Lower leg skin (tissue), 4 donors: ENCODE measurements at regions not wholly inside any gene's neighbourhood (a gene's known extent, or its start where the extent isn't known, plus 50 kb on each side); places are given as distances from the start of the nearest gene placed in this dataset.

Experiments
- DNase-seq, 2 donors: peaks; one replicate each; pipeline ENCODE4 v3.0.0-alpha.2; 2019; ENCODE audit warnings: low spot score in 2 of 2
- H3K4me3 ChIP-seq: fragments of 200-600 bp; sonication (generic); 2 replicates; pipeline ENCODE4 v1.5.1; 2017; ENCODE audit warnings: mild to moderate bottlenecking, low read depth; ENCODE audit not compliant: poor library complexity, severe bottlenecking
- POLR2A ChIP-seq, 2 donors: fragments of 450-650 bp; IDR thresholded peaks; one replicate each; pipeline ENCODE4 v1.6.1; 2016 to 2017; ENCODE audit warnings: antibody characterized with exemption in 2 of 2, mild to moderate bottlenecking in 1 of 2, moderate library complexity in 1 of 2
- WGBS, 2 donors: methylation state at CpG; one replicate each; pipeline ENCODE4 v1.1.5; 2018; 5-methylcytosine and 5-hydroxymethylcytosine counted together
- intact Hi-C: fragments of 100-400 bp; cut with DNase I; formaldehyde crosslinking; loops from one replicate; pipeline ENCODE4 v1.15.0; 2023; ENCODE audit warnings: low total_unique reads
- TF ChIP-seq, protein P1 (sequence below), 3 donors: fragments of 450-650 bp; IDR thresholded peaks; one replicate each; pipeline ENCODE4 v1.5.1; 2016; ENCODE audit warnings: antibody characterized with exemption in 3 of 3, mild to moderate bottlenecking in 3 of 3, moderate library complexity in 2 of 3

DNA sequence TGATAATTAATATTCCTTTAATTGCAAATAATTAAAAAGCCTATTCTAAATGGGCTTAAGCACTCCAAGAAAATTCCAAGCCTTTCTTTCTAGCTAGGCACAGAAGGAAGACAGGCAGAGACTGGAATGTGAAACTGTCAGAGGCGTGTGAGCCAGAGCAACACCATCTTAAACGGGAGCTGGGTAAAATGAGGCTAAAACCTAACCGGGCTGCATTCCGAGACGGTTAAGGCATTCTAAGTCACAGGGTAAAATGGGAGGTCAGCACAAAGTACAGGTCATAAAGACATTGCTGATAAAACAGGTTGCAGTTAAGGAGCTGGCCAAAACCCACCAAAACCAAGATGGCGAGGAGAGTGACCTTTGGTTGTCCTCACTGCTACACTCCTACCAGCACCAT, 300.4 kb downstream of the SLITRK6 start:
- intact Hi-C loops: no loop called here
- no peak for DNase-seq
- WGBS, 2 donors: 91 to 95% methylated on average over 6 of the region's 6 CpGs
- H3K4me3 ChIP-seq: no peak overlapping the region
- TF ChIP-seq POLR2A (IDR thresholded peaks at IDR 0.05): no peak
- TF ChIP-seq, protein P1, sequence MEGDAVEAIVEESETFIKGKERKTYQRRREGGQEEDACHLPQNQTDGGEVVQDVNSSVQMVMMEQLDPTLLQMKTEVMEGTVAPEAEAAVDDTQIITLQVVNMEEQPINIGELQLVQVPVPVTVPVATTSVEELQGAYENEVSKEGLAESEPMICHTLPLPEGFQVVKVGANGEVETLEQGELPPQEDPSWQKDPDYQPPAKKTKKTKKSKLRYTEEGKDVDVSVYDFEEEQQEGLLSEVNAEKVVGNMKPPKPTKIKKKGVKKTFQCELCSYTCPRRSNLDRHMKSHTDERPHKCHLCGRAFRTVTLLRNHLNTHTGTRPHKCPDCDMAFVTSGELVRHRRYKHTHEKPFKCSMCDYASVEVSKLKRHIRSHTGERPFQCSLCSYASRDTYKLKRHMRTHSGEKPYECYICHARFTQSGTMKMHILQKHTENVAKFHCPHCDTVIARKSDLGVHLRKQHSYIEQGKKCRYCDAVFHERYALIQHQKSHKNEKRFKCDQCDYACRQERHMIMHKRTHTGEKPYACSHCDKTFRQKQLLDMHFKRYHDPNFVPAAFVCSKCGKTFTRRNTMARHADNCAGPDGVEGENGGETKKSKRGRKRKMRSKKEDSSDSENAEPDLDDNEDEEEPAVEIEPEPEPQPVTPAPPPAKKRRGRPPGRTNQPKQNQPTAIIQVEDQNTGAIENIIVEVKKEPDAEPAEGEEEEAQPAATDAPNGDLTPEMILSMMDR (IDR thresholded peaks at IDR 0.05): no peak

DNA sequence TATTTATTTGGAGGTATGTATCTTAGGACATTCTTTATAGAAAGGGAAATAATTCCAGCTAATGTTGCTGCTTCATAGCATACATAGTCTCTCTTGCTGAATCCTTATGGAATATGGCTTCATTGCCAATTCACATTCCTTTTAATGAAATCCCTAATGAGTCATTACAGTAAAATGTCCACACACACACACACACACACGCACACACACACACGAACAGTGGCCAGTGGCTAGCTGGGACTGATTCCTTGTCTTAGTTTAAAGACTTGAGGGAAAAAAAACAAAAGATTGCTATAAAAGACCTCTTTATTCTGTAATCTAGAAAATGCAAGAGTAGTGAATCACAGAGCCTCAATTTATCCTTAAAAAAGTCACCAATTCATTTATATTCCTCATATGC, 301.6 kb downstream of the SLITRK6 start:
- TF ChIP-seq, protein P1 (IDR thresholded peaks at IDR 0.05): no peak
- TF ChIP-seq POLR2A (IDR thresholded peaks at IDR 0.05): no peak
- intact Hi-C loops: no loop called here
- DNase-seq: no peak
- H3K4me3 ChIP-seq: no peak overlapping the region
- WGBS, 2 donors: 47% methylated on average over 2 of the region's 2 CpGs

DNA sequence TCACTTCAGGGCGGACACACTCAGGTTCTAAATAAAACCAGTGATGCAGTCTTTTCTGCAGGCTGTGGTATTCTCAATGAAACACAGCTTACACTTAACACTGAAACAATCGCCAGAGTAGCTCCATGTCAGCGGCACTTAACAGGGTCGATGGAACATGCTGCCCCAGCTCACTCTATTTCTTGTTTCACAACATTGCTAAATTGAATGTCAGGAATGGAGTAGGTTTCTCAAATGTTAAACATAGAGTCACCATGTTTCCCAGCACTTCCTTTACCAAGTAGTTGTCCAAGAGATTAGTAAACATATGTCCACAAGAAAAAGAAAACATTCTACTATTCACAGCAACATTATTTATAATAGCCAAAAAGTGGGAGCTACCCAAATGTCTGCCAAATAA, 306.9 kb downstream of the SLITRK6 start:
- TF ChIP-seq POLR2A (IDR thresholded peaks at IDR 0.05): no peak
- TF ChIP-seq, protein P1 (IDR thresholded peaks at IDR 0.05): no peak
- intact Hi-C loops: no loop called here
- WGBS, 2 donors: 74 to 83% methylated on average over 4 of the region's 4 CpGs

DNA sequence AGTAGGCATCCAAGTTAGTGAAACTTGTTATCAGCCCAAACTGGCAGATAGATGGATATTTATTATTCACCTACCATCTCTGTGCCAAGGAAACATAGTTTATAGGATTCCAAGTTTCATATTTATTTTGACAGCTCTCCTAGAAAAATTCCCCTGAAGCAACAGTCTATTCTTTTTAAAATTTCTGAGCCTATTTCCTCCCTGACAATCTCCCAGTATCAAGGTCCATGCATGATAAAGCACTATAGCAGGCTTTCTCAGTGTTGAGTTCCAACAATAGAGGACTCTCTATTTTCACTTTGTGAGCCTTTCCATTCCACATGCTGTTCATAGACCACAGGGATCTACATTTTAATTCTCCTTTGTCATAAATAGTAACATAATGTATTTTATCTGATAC, 312.6 kb downstream of the SLITRK6 start:
- H3K4me3 ChIP-seq: no peak overlapping the region
- DNase-seq: no peak
- intact Hi-C loops: no loop called here
- TF ChIP-seq POLR2A (IDR thresholded peaks at IDR 0.05): no peak
- TF ChIP-seq, protein P1 (IDR thresholded peaks at IDR 0.05): no peak

More for the DNA sequence above, 306.9 kb downstream of the SLITRK6 start:
- H3K4me3 ChIP-seq: no peak overlapping the region
- no peak for DNase-seq

GRCh38 chr13:85473144-85473543, 326.1 kb downstream of the SLITRK6 start:
- H3K4me3 ChIP-seq: no peak overlapping the region
- TF ChIP-seq POLR2A (IDR thresholded peaks at IDR 0.05): no peak
- TF ChIP-seq, protein P1 (IDR thresholded peaks at IDR 0.05): no peak
- 88 to 90% methylated on average over 2 of the region's 2 CpGs for WGBS, 2 donors
- no peak for DNase-seq
- intact Hi-C loops: no loop called here

DNA sequence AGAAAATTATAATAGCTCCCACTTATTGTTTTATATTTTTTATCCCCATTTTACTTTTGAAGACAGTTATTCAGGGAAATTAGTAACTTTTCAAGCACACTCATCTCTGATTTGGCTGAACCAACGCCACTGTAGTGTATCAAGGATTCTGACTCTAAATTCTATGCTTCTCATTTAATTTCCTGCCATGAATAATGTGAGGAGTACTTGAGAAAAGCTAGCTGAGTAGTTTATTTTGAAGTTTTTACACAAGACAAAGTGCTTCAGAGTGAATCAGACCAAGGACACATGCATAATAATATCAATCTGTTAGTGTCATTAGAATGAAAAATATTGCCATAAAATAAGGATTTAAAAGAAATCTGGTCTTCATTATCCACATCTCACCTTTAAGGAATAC, 329.9 kb downstream of the SLITRK6 start:
- intact Hi-C loops: no loop called here
- H3K4me3 ChIP-seq: no peak overlapping the region
- no peak for DNase-seq
- 76 to 81% methylated on average over 1 of the region's 1 CpG for WGBS, 2 donors
- TF ChIP-seq POLR2A (IDR thresholded peaks at IDR 0.05): no peak
- TF ChIP-seq, protein P1 (IDR thresholded peaks at IDR 0.05): no peak
